LoVo (cell line): ENCODE measurements at regions not wholly inside any gene's neighbourhood (a gene's known extent, or its start where the extent isn't known, plus 50 kb on each side); places are given as distances from the start of the nearest gene placed in this dataset.
"Not testable (repeated sequence)": the region's sequence is repeated elsewhere in the genome, so short reads cannot be mapped to it uniquely, and the experiment has no call there.

Experiments
- DNase-seq: peaks from one replicate; pipeline ENCODE4 v3.0.0-alpha.2; 2016; ENCODE audit warnings: low spot score

DNA sequence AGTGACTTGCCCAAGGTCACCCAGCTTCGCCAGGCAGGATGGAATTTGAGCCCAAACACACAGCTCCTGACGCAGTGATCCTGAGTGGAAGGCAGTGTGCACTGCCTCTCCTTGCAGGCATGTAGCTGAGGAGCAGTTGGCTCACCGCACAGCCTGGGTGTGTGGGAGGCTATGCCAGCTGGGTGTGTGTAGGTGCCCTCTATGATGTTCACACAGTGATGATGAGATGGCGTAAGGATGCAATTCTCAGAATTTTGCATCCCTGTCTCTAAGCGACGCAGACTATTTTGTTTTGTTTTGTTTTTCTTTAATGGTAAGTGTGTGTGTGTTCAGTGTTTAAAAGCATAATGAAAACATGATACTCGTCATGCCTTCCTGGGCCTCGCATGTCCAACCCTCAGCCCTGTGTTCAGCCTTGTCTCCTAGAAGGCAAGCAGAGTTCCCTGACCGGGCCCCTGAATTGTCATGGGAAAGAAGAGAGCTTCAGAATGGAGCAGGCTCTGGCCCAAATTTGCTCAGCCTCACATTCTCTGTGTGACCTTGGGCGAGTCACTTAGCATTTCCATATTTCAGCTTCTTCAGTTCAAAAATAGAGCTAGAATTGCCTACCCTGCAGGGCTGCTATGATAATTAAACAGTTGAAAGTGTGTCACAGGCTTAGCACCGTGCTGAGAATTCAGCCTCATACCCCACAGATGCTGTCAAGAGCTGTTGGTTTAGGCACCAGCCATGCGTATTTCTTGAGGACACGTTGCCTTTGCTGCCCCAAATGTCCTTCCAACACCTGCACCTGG, 603.6 kb upstream of the RAB6C start:
- no peak for DNase-seq

DNA sequence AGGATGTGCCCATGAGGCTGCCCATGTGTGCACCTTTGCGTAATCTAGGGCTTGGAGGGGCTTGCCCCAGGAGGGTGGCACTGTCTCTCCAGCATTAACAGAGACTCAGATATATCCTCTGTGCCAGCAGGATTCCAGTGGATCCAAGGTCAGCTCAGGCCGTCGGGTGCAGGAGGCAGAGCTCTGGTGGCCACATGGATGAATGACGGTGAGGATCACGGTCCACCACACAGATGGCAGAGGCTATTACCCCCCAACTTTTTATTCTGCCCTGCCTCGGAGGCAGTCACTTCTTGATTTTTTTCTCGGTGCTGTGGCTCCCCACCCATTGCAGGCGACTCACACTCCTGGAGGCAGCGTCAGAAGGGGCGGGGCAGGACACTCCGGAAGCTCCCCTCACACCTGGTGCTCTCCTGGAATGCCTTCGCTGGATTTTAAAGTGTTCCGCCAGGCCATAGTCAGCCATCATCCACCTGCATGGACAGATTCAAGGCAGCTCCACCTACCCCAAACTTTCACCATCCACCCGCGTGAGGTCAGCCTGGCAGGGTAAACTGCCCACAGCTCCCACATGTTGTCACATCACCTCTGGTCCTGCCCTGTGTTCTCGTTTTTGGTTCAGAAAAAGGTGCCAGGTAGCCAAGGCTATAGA, 602.9 kb upstream of the RAB6C start:
- no peak for DNase-seq

DNA sequence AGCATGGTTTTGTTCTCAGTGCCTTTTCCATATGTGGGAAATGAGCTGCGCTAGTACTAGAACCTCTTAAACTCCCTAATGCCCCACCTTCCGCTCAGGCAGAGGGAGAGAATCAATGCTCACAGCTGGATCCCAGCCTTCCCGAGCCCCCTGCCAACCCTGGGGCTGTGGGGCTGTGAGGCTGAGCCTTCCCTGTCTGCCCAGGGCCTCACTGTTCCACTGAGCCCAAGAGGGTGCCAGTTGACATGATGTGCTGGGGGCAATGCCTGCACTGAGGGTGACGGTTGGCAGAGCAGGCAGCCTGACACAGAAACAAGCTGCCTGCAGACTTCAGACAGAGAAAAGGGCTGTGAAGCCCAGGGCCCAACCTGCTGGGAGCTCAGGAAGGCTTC, 602.4 kb upstream of the RAB6C start:
- no peak for DNase-seq

DNA sequence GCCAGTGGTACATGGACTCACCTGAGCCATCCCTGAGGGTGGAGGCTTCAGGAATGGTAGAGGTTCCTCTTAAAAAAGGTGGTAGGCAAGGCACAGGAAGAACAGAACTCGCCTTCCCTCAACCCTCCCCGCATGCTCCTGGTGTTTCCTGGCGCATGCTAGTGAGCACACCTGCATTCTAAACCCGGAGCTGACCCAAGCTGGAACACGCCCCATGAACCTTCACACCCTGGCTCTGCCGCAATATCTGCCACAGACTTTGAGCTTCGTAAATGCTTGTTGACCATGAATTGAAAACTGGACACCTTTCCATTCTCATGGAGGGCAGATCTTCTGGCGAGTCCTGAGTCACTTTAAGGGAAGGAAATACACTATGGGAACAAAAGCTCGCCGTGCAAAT, 601.3 kb upstream of the RAB6C start:
- DNase-seq: no peak

DNA sequence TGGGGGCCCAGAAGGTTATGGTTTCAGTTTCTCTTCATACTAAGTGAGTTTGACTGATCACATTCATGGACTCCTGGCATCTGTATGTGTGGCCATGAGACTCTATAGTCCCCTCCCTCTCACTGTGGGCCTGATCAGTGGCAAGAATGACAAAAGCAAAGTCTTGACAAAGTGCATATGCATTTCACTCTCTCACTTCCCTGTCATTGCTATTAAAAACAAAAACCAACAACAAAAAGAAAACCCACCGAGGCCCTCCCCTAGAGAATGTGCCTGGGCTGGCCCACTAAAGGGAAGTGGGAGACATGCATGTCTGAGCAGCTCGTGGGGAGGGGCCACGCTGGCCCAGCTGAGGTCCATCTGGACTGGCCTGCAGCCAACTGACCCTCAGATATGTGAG, 600.1 kb upstream of the RAB6C start:
- no peak for DNase-seq

DNA sequence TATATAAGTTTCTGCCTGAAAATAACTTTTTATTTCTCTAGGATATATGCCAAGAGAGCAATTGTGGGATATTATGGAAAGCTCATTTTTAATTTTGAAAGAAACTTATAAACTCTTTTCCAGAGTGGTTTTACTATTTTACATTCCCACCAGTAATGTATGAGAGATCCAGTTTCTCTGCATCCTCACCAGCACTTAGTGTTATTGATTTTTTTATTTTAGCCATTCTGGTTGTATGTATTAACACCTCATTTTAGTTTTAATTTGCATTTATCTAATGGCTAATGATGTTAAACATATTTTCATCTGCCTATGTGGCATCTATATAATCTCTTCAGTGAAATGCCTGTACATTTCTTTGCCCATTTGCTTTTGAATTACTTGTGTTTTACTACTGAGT, 597.7 kb upstream of the RAB6C start:
- DNase-seq: no peak

DNA sequence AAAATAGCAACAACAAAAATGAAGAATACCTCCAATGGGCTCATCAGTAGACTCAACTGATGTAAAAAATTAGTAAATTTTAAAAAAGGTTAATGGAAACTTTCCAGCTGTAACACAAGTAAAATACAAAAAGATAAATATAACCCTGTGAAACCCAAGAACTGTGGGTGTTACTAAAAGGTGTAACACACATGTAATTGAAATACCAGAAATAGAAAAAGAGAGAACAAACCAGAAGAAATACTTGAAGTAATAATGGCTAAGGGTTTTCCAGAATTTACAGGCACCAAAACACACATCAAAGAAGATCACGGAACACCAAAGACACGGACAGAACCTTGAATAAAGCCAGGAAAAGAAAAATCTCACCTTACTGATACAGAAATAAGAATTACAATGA, 590.6 kb upstream of the RAB6C start:
- no peak for DNase-seq

DNA sequence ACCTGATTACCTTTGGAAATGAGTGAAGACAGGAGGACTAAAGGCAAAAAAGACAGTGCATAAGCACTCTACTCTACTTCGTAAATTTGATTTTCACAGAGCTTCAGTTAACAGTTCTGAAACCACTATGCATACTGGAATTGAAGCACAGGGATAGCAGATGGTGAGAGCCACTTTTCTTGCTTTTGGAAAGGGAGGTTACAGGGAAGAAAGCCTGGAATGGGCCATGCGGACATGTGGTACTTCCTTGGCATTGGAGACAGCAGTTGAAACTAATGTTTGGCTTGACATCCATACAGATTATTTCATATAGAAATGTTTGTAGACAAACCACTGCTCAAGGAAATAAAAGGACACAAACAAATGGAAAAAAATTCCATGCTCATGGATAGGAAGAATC, 585.6 kb upstream of the RAB6C start:
- DNase-seq: no peak

DNA sequence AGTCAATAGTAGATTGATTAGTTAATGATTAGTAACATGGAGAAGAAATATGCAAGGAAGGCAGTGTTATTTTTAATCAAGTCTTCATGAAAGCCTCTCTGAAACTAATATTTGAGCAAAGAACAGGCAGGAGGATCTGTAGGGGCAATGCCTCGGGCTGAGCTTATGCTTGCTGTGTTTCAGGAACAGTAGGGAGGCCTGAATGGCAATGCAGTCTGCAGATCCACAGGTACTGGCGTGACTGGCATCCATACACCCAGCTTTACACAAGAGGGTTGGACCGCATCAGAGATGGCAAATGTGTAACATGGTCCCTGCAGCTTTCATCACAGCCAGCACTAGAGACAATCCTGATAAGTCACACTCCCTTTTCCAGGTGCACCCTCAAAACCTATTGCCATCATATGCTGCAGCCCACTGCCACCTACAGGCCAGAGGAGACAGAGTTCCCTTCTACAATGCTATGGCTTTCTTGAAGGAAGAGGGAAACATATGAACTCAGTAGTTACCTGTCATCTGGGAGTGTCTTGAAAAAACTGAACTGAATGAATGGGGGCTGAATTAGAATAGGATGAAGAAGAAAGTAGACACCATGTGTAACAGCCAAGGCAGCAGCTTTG, 582.4 kb upstream of the RAB6C start:
- peak; percentile 37 for DNase-seq

DNA sequence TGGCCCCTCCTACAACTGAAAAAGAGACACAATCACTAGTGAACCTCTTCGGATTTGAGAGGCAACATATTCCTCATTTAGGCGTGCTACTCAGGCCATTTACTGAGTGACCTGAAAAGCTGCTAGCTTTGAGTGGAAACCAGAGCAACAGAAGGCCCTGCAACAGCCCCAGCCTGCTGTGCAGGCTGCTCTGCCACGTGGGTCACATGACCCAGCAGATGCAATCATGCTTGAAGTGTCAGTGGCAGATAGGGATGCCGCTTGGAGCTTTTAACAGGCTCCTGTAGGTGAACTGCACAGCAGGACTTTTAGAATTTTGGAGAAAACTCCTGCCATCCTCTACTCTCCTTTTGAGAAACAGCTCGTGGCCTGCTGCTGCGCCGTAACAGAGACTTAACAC, 578.6 kb upstream of the RAB6C start:
- no peak for DNase-seq

DNA sequence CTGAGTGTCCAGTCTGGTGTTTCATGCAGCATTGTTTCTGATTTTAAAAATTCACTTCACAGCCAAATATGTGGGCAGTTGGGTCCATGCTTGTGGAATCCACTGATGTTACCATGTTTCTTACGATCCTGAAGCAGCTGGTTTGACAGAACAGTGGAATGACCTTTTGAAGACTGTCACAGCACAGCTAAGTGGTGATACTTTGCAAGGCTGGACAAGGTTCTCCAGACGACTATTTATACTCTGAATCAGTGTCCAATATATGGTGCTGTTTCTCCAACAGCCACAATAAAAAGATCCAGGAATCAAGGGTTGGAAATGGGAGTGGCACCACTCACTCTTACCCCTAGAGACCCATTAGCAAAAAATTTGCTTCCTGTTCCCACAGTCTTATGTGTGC, 577.4 kb upstream of the RAB6C start:
- no peak for DNase-seq

DNA sequence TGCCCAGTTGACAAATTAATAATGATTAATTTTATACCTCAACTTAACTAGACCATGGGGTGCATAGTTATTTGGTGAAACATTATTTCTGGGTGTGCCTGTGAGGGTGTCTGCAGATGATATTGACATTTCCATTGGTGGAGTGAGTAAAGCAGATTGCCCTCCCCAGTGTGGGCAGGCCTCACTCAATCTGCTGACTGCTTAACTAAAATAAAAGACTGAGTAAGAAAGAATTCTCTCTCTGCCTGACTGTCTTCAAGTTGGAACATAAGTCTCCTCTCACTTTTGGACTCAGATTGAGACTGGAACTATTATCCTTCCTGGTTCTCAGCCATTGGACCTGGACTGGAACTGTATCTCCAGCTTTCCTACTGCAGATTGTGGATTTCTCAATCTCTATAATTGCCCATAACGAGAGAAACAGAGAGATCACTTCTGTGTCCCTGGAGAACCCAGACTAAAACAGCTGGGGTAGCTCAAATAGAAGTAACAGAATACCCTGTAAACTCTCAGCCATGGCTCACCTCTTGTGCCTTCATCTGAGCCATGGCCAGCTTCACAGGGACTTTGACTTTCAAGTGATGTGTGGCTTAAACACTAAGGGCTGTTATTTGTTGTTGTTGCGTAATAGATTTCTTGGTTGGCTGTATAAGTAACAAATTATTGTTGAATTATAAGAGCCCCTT, 575.3 kb upstream of the RAB6C start:
- DNase-seq: no peak

DNA sequence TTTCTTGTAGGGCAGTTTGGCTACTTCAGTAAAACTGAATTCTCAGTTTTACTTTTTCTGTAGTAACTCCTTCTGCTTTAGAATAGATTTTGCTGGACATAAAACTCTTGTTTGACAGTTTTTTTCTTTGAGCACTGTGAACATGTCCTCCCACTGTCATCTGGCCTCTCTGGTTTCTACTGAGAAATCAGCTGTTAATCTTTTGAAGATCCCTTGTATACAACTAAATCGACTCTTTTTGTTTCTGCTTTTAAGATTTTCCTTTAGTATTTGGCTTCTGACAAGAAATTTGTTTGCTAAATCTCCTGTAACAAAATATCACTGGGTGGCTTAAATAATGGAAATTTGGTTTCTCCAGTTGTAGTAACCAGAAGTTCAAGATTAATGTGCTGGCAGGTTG, 570.9 kb upstream of the RAB6C start:
- no peak for DNase-seq

DNA sequence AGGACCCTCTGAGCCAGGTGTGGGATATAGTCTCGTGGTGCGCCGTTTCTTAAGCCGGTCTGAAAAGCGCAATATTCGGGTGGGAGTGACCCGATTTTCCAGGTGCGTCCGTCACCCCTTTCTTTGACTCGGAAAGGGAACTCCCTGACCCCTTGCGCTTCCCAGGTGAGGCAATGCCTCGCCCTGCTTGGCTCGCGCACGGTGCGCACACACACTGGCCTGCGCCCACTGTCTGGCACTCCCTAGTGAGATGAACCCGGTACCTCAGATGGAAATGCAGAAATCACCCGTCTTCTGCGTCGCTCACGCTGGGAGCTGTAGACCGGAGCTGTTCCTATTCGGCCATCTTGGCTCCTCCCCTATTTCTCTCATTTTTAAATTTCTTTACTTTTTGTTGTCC, 562.4 kb upstream of the RAB6C start:
- DNase-seq: not testable (repeated sequence)

DNA sequence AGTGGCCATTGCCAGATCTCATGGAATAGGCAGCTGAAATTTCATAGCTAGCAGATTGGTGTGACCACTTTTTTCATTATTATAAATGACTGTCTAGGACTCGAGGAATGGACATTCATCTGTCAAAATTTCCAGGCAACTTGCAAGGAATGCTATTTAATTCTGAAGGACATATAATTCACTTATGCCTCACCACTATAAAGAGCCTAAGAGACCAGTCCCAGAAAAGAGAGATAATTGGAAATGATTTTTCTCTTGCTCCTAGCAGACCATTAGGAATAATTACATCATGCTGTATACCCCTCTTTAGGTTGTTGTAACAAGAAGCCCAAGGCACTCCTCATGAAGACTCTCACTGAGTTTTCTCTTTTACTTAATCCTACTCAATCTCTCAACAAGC, 557.4 kb upstream of the RAB6C start:
- DNase-seq: no peak

DNA sequence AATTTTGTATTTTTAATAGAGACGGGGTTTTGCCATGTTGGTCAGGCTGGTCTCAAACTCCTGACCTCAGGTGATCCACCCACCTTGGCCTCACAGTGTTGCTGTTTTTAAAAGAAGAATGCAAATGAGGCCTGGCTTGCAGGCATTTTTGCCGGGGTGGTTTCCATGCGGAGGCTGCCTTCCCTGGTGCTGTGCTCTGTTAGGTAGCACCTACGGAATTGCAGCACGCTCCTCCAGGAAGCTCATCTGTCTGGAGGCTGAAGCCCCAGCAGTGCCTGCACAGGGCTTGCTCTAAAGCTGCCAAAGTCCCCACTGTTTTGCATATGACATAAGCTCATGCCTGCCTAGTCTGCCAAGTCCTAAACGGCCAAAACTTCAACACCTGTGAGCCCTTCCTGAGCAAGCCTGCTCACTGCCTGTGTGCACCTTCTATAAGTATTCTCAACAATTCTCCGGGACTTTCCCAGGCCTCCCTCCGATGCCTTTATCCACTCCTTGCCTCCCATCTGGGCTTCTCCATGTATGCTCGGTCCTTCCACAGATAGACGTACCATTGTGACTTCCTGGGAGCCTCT, 551.3 kb upstream of the RAB6C start:
- DNase-seq: no peak

DNA sequence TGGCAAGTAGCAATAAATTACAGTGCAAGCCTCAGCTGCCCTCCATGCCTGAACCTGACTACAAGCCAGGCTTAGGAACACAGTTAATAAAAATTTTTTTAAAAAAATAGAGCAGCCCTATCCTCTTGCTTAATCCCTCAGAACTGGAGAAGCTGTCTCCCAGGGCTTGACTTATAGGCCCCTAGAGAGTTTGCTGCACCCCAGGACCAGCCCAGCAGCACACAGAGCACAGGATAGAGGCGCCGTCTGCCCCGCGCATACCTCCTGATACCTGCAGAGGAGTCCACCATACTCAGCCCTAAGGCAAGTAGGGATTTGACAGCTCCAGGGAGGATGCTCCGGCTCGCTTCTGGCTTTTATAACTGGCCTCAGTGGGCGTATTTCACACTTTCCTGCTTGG, 548.6 kb upstream of the RAB6C start:
- no peak for DNase-seq

DNA sequence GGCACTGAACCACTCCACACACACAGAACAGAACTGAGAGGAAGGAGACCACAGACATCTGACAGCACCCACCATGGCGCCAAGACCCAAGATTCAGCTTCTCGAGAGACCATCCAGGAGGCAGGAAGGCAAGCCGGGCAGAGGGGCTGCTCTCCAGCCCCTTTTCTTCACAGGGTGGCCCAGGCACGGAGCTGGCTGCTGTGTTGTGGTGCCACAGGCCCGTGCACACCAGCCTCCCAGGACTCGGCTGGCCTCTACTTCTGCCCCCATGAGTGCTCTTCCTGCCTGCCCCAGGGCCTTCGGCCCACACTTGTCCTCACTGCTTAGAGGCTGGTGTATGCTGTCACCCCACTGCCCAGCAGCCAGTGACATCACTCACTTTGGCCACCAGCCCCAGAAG, 547.6 kb upstream of the RAB6C start:
- no peak for DNase-seq

DNA sequence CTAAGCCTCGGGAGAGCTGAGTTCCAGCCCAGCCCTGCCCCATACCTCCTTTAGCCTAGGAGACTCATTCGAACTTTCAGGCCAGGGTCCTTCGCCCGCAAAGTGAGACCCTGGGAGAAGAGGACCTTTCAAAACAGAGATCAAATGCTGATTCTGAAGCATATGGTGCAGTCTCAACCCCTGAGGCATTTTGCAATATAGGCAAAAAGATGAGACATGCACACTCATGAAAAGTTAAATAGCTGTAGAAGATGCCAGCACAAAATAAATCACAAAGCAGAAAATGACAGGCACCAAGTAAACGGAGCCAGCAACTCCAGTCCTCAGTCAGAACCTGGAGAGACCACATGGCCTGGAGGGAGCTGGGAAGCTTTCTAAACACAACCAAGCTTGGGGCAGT, 542.7 kb upstream of the RAB6C start:
- DNase-seq: no peak

DNA sequence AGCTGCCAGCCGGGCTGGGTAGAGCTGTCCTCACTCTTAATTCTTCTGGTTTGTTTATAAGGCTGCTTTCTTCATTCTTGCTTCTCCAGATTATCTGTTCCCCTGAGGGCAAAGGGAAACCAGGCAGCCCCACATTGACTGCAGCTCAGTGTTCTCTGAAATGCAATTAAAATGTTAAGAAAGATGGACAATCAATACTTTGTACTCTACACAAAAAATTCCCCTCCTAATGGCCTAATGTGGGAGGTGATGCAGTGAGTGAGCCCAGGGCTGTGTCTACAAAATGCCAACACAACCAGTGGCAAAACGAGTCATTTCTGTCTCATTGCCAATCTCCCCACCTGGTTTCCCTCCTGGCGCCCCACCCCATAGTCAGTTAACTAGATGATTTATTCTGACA, 541.7 kb upstream of the RAB6C start:
- no peak for DNase-seq

DNA sequence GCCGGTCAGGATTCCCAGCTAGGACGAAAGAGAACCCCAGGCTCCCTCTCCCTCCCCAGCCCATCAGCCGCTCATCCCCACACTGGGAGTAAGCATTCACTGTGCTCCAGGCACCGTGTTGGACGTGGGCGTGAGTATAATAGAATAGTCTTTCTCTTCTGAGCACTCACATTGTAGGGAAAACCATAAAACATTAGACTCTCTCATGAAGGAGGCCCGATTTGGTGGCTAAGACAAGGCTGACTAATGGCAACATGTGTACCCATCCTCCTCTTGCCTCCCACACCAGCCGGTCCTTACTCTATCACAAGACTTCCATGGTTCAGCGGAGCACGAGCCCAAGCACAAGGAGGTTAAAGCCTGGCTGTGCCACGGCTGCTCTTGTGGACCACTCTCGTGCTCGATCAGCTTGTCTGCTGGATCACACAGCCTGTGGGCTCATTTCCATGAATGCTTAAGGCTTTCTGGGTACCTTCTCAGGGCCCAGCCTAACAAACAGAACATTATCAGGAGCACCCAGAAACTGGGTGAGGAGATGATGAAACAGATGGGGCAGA, 540.9 kb upstream of the RAB6C start:
- no peak for DNase-seq
